ENCODE measurements at regions not wholly inside any gene's neighbourhood (a gene's known extent, or its start where the extent isn't known, plus 50 kb on each side); places are given as distances from the start of the nearest gene placed in this dataset.

DNA sequence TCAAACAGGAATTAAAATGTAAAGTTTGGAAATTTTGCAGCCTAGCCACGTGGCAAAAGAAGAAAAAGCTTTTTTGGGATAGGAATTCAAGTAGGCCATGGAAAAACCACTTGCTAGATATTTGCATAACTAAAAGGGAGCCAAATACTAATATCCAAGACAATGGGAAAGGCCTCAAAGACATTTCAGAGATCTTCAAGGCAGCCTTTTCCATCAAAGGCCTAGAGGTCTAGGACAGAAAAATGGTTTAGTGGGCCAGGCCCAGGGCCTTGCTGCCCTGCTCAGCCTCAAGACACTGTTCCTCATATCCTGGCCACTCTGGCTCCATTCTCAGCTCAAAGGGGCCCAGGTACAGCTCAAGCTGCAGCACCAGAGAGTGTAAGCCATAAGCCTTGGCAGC lies 265.9 kb upstream of the RPS23 start:
- Mint-ChIP-seq H3K27me3 (ENCODE audit: low read depth, unreplicated experiment) (no peaks in the 10 kb centered on the region), H3K4me3 (ENCODE audit: unreplicated experiment) (no peak overlapping the region), H3K9me3 (ENCODE audit: unreplicated experiment) (peaks cover 8% of the 10 kb centered on the region), H3K4me1 (ENCODE audit: low read depth, unreplicated experiment) (no peaks in the 10 kb centered on the region), H3K36me3 (ENCODE audit: low read depth, unreplicated experiment) (no peaks in the 10 kb centered on the region), H3K27ac (ENCODE audit: unreplicated experiment) (no peak overlapping the region)
- H2AFZ ChIP-seq (ENCODE audit: low read depth, low read length) = no peak overlapping the region
- no peaks in the 10 kb centered on the region for H3K9me3 ChIP-seq (ENCODE audit: insufficient read depth, low read depth, low read length)
- H3K27ac ChIP-seq (ENCODE audit: low read depth, low read length) = no peak overlapping the region
- no peaks in the 10 kb centered on the region for H4K20me1 ChIP-seq (ENCODE audit: insufficient read depth, low read length)
- H3K4me3 ChIP-seq (ENCODE audit: insufficient read depth, low read depth, low read length) = no peak overlapping the region
- no peaks in the 10 kb centered on the region for H3K79me2 ChIP-seq (ENCODE audit: insufficient read depth, low read length)
- H3K36me3 ChIP-seq (ENCODE audit: insufficient read depth, low read length) = no peaks in the 10 kb centered on the region
- TF ChIP-seq CTCF (IDR thresholded peaks at IDR 0.05; ENCODE audit: insufficient read depth, low read depth, low read length) (no peak), EZH2 (IDR thresholded peaks at IDR 0.05; ENCODE audit: insufficient read depth, low read length) (no peak)
- no peak for DNase-seq (ENCODE audit: low read depth)
- no peak overlapping the region for H3K9ac ChIP-seq (ENCODE audit: low read length)
- H3K4me2 ChIP-seq (ENCODE audit: low read length) = no peak overlapping the region
- H3K4me1 ChIP-seq (ENCODE audit: insufficient read depth, low read length) = peaks cover 2% of the 10 kb centered on the region
- FAIRE-seq = no peak
- H3K27me3 ChIP-seq (ENCODE audit: insufficient read depth, low read length) = no peaks in the 10 kb centered on the region

DNA sequence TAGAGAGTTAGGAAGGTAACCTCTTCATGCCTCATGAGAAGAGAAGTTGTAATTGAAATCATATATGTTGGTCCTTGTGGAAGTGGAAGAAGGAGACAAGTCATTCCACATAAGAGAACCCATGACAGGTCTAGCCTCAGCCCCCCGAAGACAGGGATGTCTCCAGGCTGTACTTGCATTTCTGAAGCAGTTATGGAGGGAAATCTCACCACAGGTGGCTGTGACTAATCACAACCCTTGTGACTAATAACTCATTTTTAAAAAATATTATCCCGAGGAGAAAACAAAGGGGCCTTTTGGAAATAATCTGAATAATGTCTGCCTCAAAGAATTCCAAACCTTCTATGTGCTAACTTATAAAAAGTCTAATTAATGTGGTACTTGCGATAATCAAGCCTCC lies 262.1 kb upstream of the RPS23 start:
- no peaks in the 10 kb centered on the region for H3K4me1 Mint-ChIP-seq (ENCODE audit: low read depth, unreplicated experiment)
- peak; percentile 35 for DNase-seq (ENCODE audit: low read depth)
- Histone ChIP-seq H3K9ac (ENCODE audit: low read length) (no peak overlapping the region), H3K27ac (ENCODE audit: low read depth, low read length) (no peak overlapping the region), H3K9me3 (ENCODE audit: insufficient read depth, low read depth, low read length) (no peaks in the 10 kb centered on the region), H3K27me3 (ENCODE audit: insufficient read depth, low read length) (no peaks in the 10 kb centered on the region), H3K79me2 (ENCODE audit: insufficient read depth, low read length) (no peaks in the 10 kb centered on the region), H3K4me1 (ENCODE audit: insufficient read depth, low read length) (no peaks in the 10 kb centered on the region), H3K4me2 (ENCODE audit: low read length) (no peak overlapping the region), H3K36me3 (ENCODE audit: insufficient read depth, low read length) (no peaks in the 10 kb centered on the region), H2AFZ (ENCODE audit: low read depth, low read length) (no peak overlapping the region), H4K20me1 (ENCODE audit: insufficient read depth, low read length) (no peaks in the 10 kb centered on the region), H3K4me3 (ENCODE audit: insufficient read depth, low read depth, low read length) (no peak overlapping the region)
- no peak overlapping the region for H3K27ac Mint-ChIP-seq (ENCODE audit: unreplicated experiment)
- no peak for FAIRE-seq
- H3K27me3 Mint-ChIP-seq (ENCODE audit: low read depth, unreplicated experiment) = peaks cover 4% of the 10 kb centered on the region
- H3K9me3 Mint-ChIP-seq (ENCODE audit: unreplicated experiment) = peaks cover 6% of the 10 kb centered on the region
- H3K36me3 Mint-ChIP-seq (ENCODE audit: low read depth, unreplicated experiment) = no peaks in the 10 kb centered on the region
- no peak for TF ChIP-seq CTCF (IDR thresholded peaks at IDR 0.05; ENCODE audit: insufficient read depth, low read depth, low read length)
- TF ChIP-seq EZH2 (IDR thresholded peaks at IDR 0.05; ENCODE audit: insufficient read depth, low read length) = no peak
- no peak overlapping the region for H3K4me3 Mint-ChIP-seq (ENCODE audit: unreplicated experiment)

- no peak overlapping the region for H3K27ac Mint-ChIP-seq (ENCODE audit: unreplicated experiment)
- Histone ChIP-seq H3K36me3 (ENCODE audit: insufficient read depth, low read length) (no peaks in the 10 kb centered on the region), H3K9me3 (ENCODE audit: insufficient read depth, low read depth, low read length) (no peaks in the 10 kb centered on the region), H3K4me2 (ENCODE audit: low read length) (no peak overlapping the region), H3K9ac (ENCODE audit: low read length) (no peak overlapping the region), H2AFZ (ENCODE audit: low read depth, low read length) (peak overlapping the region; percentile 33), H3K4me3 (ENCODE audit: insufficient read depth, low read depth, low read length) (no peak overlapping the region), H4K20me1 (ENCODE audit: insufficient read depth, low read length) (no peaks in the 10 kb centered on the region), H3K27me3 (ENCODE audit: insufficient read depth, low read length) (no peaks in the 10 kb centered on the region), H3K79me2 (ENCODE audit: insufficient read depth, low read length) (no peaks in the 10 kb centered on the region), H3K27ac (ENCODE audit: low read depth, low read length) (no peak overlapping the region), H3K4me1 (ENCODE audit: insufficient read depth, low read length) (no peaks in the 10 kb centered on the region)
- FAIRE-seq (no peak), DNase-seq (ENCODE audit: low read depth) (peak; percentile 49)
- TF ChIP-seq EZH2 (IDR thresholded peaks at IDR 0.05; ENCODE audit: insufficient read depth, low read length) (no peak), CTCF (IDR thresholded peaks at IDR 0.05; ENCODE audit: insufficient read depth, low read depth, low read length) (no peak)
- H3K4me3 Mint-ChIP-seq (ENCODE audit: unreplicated experiment) = no peak overlapping the region
- H3K36me3 Mint-ChIP-seq (ENCODE audit: low read depth, unreplicated experiment) = no peaks in the 10 kb centered on the region
- H3K9me3 Mint-ChIP-seq (ENCODE audit: unreplicated experiment) = peaks cover 3% of the 10 kb centered on the region
- no peaks in the 10 kb centered on the region for H3K4me1 Mint-ChIP-seq (ENCODE audit: low read depth, unreplicated experiment)
- peaks cover 4% of the 10 kb centered on the region for H3K27me3 Mint-ChIP-seq (ENCODE audit: low read depth, unreplicated experiment)
Measured at GRCh38 chr5:82538339-82539034, 260.3 kb upstream of the RPS23 start.
